ENCODE measurements at regions not wholly inside any gene's neighbourhood (a gene's known extent, or its start where the extent isn't known, plus 50 kb on each side); places are given as distances from the start of the nearest gene placed in this dataset.
"Not testable (repeated sequence)": the region's sequence is repeated elsewhere in the genome, so short reads cannot be mapped to it uniquely, and the experiment has no call there.

DNA sequence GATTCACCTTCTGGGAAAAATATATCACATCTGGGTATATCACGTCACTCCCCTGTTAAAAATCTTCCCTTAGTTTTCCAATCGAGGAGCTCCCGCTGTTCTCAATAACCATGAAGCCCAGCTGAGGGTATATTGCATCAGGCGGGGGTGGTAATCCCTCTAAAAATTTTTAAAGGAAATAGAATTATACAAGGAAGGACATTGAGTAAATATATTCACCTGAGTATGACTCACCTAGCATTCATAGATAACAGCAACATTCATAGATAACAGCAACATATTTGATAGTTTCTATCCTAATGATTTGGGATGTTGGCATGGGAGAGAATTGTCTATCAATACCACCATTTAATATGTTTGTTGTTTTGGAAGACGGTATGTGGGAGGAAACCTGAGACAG, 473.6 kb downstream of the RMST start:
- no peak for DNase-seq

DNA sequence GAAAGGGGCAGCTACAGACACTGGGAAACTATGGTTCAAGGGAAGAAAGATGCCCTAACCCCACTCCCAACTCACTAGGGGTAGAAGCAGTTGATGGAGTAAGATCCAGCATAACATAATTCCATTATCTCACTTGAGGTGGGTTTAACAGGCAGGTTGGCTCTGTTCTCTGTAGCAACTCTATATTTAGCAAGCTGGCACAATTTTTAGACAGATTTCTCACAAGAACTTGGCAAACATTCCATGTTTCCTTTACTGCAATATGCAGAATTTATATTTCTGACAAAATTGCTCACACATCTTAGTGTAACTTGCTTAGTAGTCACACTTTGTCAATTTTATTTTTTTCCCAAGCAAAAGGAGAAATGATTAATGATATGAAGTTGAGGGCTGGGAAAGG, 475.4 kb downstream of the RMST start:
- no peak for DNase-seq

DNA sequence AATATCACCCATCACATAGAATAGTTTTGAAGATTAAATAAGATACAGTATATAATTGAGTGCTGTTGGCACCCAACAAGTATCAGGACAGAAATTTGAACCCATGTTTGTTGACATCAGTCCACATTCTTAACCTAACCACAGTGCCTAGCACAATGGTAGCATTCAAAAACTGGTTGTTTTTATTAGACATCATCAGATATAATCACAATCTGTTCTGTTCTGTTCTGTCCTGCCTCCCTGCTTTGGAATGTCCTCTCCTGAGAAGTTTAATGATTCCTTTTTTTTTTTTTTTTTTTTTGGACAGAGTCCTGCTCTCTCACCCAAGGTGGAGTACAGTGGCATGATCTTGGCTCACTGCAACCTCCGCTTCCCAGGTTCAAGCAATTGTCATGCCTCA, 476.6 kb downstream of the RMST start:
- DNase-seq, result no peak

DNA sequence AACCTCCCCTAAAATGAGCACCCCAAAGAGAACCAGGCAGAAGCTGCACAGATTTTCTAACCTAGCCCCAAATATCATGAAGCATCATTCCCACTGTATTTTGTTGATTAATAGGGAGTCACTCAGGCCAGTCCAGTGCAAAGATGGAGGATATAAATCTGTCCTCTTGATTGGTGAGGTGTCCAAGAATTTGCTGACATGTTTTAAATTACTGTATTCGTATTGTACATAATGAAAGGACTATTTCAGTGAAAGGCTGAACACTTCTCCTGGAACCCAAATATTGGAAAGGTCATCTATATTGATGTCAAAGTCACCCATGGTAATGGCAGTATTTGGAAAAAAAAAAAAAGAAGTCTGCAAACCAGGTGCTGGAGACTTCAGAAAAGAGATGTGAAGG, 477.5 kb downstream of the RMST start:
- no peak for DNase-seq

DNA sequence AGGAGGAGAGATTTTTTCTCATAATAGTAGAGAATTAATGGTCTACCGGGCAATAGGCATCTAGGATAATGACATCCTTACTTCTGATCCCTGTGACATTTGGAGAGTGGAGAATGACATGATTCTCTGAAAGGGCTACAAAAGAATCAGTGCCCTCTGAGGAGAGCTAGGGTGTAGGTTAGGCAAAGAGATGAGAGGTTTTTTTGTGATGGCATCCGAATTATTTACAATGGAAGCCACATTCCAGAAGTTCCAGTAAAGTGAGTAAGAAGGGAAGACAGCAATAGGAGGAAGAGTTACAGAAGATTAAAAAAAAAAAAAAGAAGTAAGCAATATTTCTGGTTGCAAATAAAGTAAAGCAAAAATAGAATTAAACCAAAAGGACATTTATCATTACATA, 478.0 kb downstream of the RMST start:
- no peak for DNase-seq

DNA sequence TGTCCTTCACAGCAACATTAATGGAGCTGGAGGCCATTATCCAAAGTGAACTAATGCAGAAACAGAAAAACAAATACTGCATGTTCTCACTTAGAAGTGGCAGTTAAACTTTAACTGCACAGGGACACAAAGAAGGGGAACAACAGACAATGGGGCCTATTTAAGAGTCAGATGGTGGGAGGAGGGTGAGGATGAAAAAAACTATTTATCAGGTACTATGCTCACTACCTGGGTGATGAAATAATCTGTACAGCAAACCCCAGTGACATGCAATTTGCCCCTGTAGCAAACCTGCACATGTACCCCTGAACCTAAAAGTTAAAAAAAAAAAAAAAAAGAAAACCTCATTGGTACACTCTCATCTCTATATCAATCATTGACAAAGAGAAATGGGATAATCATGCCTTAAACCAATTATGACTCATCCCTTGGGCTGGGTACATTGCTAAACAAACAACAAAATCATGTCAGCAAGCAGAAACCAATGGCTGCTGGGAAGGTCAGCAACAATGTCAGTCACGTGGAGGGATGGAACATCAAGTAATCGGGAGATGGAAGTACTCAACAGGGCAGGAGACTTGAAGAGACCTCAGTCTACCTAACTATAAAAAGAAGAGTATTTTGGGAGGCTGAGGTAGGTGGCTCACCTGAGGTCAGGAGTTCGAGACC, 479.2 kb downstream of the RMST start:
- DNase-seq, result no peak

DNA sequence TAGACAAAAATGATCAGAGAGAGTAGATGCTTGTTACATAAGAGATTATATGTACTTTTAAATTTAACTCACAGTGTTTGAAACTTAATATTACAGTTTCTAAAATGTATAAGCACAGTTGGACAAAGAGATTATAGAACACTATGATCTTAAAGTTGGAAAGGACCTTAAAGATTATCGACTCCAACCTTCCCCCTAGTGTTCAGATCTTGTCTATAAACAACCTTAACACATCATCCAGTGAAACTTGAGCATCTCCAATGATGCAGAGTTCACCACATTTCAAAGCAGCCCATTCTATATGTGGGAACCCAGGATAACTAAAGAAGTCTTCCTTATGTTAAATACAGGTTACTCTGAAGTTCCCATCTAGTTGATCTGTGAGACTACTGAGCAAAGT, 480.8 kb downstream of the RMST start:
- no peak for DNase-seq

DNA sequence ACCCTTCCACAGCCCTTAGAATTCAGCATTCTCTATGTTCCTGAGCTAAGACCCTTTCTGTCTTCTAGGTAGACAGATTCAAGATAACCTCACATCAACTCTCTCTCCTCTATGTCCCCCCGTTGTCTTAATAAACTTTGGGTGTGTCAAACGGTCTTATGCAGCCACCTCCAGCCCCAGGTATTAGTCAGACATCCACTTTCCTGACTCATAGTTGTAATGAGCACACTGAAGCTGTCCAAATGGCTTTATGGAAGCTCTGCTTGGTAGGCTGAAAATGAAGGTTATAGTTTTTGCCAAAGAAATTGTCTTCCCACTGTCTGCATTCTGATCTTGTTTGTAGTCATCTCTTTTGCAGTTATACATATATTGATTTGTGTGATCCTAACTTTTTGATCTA, 482.0 kb downstream of the RMST start:
- DNase-seq, result no peak

DNA sequence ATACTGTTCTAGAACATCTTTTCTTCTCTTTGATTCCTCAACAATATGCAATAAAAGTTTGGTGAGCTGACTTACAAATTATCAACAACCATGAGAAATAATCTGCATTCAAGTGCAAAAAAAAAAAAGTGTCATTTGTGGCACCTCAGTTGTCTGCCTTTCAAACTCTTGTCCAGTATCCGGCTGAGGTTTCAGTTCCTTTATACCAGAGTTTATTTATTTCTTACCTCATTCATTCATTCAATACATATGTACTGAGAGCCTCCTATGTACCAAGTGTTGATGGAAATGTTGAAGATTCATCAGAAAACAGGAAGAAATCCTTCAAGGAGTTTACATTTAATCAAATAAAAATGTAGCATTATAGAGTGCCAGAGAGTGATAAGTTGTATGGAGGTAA, 484.1 kb downstream of the RMST start:
- DNase-seq, result no peak

DNA sequence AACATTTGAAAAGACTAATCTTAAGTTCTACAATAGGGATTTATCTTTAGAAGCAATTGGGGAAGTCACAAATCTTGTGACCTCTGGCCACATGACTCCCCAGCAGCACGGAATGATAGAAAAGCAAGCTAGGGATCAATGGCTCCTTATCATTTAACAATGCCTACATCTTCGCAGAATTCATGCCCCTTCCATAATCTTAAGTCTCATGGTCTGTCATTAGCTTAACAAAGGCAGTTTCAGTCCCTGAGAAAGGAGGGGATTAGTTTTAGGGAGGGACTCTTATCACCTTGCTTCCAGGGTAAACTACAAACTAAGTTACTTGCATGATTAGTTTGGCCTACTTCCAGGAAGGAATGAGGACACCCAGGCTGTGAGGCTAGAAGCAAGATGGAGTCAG, 486.0 kb downstream of the RMST start:
- no peak for DNase-seq

DNA sequence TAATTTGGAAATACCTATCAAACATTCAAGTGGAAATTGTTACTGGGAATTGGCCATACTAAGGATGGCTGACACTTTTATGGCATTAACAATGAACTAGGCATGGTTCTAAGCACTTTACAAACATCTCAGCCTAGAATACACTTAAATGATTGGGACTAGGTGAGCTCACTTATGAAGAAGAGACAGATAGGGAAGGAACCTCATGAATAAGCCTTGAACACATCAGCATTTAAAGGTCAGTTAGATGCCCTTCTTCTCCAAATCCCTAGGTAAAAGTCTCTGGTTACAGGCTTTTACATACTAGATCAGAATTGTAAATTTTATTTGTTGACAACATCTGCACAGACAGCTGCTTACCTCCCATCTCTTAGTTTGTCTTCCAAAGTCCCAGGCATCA, 488.6 kb downstream of the RMST start:
- DNase-seq, result no peak

DNA sequence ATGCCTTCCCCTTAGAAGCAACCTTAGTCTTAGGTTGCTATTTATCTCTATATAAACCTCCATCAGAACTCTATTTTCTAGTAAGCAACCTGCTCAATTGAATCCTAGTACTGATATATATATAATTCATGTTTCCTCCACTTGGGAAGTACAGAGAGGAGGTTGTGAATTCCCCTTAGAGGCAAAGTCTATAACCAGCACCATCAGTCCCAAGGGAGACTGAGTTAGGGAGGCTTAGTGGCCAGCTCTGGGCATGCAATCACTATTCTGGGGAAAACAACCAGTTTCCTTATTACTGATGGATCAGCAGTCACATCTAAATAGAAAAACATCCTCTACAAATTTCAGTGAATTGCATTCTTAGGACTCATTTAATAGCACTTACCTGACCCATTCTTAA, 489.1 kb downstream of the RMST start:
- DNase-seq, result no peak

DNA sequence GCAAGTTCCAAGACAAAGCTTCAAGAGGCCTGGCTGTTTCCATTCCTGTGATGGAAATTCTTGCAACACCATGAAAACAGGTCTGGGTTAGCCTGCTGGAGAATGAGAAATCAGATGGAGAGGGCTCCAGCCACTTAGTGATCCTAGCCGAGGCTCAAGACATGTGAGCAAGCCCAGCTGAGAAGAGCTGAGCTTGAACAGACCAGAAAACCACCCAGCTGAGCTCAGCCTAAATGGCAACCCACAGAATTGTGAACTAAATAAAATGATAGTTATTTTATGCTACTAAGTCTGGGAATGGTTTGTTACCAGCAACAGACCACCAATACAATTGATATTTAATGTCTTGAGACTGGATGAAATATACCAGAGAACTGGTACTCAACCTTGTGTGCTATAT, 494.5 kb downstream of the RMST start:
- no peak for DNase-seq

DNA sequence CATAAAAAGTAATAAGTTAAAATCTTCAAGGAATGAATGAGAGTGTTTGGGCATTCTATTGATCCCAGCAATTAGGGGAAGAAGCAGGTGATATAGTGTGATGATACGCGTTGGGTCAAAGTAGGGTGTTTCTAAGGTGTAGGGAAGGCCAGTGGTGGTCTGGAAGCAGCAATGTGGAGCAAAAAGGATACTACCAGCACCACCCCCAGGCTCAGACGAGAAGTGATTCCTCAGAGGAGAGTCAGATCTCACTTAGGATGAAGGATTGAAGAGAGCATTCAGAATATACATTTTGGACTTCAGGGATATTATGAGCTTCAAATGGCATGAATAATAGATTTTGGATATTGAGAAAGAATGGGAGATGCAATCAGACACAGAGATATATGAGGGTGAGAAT, 497.6 kb downstream of the RMST start:
- DNase-seq, result no peak

DNA sequence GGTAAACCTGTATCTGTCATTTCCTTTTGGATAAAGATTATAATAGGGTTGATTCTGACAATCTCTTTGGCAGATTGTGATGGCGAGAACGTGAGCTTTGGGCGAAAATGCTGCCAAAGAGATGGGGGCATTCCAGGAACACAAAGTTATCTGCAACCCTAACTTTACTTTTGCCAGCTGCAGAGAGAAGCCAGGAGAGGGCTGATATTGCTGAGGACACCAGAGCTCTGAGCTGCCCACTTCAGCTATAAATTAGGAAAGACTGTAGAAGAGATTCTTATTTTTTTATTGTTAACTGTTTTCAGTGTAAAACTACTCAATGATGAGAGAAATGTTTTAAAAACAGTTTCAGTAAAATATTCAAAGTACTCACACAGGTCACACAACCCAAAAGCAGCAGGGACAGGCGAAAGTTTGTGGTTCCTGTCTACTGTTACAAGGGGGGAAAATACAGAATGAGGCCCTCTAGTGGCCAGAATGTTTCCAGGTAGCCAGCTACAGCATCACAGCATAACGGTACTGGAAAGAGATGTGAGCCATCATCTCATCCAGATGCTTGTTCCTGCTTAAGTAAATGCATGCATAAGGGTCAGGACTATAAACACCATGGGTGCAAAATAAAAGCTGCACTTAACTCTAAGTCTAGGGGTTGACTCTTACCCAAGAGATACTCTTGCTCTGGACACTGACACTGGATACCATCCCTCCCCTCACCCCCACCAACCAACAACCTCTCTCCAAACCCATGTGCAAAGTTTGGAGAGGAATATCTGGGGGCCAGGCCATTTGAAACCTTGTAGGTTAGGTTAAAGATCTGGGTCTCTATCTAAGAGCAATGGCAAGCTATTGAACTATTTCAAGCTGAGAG, 498.4 kb downstream of the RMST start:
- DNase-seq, result no peak

DNA sequence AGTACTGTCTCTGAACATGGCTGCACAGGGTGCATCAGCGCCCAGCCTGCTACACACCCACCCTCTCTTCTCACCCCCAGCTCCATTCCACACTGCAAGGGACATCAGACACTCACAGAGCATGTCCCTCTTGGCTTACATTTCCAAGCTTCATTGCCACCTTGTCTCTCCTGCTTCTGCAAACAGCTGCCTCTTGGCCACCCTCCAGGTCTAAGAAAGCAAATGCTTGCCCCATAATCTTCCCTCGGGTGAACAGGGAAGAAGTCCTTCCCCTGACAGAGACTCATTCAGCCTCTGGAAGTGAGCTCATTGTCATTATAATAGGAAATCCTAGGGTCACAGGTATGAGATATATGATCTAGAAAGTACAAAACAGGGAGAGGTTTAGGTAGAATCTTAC, 505.2 kb downstream of the RMST start:
- no peak for DNase-seq

DNA sequence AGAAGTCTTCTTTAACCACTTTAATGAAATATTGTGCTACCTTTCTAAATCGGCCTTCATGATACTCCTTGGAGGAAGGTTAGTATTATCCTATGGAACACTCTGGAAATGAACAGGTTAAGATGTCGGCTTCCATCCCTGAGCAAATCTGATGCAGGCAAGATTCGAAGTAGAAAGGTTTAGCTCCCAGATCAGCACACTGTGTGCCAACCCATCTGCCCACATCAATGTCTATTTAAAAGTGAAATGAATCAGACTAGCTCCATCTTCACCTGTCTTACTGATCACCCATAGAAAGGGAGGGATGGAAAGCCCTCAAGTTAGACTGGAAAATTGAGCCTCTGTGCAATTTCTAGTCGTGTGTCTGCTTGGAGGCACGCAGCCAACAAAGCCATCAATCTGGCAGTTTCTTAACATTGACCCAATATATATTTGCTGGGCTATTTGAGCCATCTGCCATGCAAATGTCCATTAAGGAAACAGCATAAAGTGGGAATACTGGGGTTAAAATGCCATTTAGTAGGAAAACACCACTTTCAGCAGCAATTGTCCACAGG, 506.1 kb downstream of the RMST start:
- no peak for DNase-seq

DNA sequence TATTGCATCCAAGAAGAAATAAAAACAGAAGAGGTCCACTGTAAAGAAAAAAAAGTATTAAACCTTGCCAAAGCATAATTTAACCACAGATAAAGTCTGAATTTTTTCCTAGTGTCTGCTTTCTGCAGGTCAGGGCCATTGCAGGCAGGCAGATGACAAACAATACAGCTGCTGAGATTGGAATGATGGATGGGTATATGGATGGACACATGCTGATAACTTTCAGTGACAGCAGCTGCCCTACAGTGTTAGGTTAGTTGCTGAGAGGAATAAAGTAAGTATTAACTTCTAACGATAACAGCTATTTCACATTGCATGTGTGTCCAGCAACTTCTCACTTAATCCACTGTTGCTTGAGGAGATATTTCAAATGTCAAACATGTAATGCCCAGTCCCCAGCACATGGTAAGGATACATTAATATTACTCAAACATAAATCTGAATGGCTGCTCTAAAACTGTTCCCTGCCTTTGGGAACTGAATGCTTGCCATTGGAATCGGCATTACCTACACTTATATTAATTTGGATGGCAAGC, 515.3 kb downstream of the RMST start:
- no peak for DNase-seq

DNA sequence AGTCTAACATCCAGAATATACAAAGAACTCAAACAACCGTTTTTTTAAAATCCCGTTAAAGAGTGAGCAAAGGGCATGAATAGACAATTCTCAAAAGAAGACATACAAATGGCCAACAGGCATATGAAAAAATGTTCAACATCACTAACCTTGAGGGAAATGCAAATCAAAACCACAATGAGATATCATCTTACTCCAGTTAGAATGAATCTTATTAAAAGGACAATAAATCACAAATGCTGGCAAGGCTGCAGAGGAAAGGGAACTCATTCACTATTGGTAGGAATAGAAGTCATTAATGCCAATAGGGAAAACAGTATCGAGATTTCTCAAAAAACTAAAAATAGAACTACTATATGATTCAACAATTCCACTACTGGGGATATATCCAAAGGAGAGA, 520.1 kb downstream of the RMST start:
- no peak for DNase-seq

DNA sequence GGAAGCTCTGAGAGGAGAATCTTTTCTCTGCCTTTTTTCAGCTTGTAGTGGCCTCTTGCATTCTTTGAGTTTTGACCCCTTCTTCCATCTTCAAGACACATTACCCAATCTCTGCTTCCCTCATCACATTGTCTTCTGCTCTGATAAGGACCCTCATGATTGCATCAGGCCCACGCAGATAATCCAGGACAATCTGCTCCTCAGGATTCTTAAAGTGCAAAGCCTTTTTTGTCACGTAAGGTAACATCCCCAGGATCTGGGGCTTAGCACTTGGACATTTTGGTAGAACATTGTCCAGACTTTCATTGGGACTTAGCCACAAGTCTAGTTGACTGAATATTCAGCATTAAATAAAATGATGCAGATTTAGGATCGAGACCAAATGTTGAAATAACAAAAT, 521.2 kb downstream of the RMST start:
- DNase-seq, result no peak

DNA sequence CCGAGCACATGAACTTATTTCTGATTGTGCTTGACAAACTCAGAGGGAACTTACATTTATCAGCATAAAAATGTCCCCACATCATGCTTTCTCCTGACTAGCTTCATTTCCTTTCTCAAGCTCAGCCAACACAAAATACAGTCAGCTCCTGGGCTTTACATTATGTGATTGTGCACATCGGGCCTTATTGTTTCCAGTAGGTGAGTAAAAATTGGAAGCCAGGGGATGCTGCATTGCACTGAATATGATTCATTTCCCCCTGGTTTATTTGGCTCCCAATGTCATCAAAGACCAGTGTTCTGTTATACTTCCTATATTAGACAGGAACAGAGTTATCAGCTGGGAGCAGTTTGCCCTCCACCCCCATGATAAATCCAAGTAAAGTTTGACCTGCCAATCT, 521.8 kb downstream of the RMST start:
- DNase-seq, result no peak

DNA sequence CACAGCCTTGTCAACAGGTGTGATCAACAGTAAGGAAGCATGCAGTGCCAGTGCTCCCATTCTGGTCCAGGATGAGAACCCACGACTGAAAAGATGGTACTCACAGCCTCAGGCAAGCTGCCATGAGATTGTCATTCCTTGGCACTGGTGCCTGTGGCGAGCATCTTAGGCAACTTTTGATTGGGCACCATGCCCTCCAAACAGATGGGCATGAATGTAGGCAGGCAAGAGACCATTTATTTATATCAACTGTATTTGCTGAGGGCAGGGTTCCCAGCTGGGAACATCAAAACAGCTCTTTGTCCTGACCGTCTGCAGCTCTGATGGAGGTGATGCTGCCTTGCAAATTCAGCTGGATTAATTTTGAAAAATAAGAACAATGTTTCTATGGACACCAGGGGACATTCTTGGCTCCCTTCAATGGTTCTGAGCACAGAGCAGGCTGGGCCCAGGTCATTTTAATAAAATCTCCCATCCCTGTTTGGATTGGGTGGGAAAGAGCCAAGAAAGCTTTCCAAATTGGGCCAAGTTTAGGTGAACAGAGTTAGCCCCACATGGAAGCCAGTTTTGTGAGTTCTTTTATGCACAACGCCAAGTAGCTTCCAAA, 522.5 kb downstream of the RMST start:
- no peak for DNase-seq

DNA sequence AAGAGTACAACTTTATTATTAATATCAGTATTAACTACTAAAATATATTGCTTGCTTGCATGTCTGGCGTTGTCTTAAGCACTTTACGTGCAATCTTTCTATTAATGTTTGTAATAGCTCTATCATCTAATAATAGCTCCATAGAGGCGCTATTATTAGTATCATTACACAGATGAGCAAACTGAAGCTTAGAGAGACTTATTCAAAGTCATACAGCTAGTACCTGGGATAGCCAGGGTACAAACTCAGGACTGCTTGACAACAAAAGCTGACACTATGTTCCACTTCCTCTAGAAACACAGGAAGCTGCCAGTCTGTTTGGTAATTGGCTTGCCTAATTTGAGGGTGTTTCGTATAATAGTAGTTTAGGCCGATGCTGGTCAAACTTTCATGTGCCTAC, 523.2 kb downstream of the RMST start:
- DNase-seq, result no peak

DNA sequence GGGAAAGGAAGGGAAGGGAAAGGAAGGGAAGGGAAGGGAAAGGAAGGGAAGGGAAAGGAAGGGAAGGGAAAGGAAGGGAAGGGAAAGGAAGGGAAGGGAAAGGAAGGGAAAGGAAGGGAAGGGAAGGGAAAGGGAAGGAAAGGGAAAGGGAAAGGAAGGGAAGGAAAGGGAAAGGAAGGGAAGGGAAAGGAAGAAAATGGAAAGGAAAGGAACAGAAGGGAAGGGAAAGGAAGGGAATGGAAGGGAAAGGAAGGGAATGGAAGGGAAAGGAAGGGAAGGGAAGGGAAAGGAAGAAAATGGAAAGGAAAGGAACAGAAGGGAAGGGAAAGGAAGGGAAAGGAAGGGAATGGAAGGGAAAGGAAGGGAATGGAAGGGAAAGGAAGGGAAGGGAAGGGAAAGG, 526.0 kb downstream of the RMST start:
- DNase-seq, result not testable (repeated sequence)

Data from CD4-positive, alpha-beta T cell treated with Interleukin-1 beta for 1 hour (primary cell).